ENCODE measurements at regions not wholly inside any gene's neighbourhood (a gene's known extent, or its start where the extent isn't known, plus 50 kb on each side); places are given as distances from the start of the nearest gene placed in this dataset.

DNA sequence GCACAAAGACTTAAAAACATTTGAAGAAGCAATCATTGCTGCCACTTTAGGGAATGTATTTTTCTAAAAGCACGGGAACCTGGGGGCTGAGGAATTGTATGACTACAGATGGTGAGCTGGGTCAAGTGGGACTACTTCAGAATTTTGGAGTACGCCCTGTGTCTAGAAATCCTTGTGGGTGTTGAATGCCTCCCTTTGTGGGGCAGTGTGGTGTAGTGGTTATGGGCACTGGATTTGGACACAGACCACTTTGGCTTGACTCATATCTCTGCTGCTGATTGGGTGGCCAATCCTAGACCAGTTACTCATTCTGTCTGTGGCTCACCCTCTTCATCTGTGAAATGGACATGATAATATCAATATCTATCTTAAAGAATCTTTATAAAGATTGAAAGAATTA, 155.0 kb upstream of the RPS6KA3 start:
- TF ChIP-seq CTCF (IDR thresholded peaks at IDR 0.05; ENCODE audit: insufficient read depth, low read depth, low read length), result no peak
- no peak for TF ChIP-seq EZH2 (IDR thresholded peaks at IDR 0.05; ENCODE audit: insufficient read depth, low read length)

Data from astrocyte (in vitro differentiated cells and primary cell).